Stimulated activated CD8-positive, alpha-beta memory T cell treated with anti-CD3 and anti-CD28 coated beads, Interleukin-4, amount 100 ng/mL, for 24 hours (primary cell): ENCODE measurements at regions not wholly inside any gene's neighbourhood (a gene's known extent, or its start where the extent isn't known, plus 50 kb on each side); places are given as distances from the start of the nearest gene placed in this dataset.

Experiments
- DNase-seq: peaks from one replicate; pipeline ENCODE4 v3.0.0-alpha.2; 2020; ENCODE audit warnings: low read depth

DNA sequence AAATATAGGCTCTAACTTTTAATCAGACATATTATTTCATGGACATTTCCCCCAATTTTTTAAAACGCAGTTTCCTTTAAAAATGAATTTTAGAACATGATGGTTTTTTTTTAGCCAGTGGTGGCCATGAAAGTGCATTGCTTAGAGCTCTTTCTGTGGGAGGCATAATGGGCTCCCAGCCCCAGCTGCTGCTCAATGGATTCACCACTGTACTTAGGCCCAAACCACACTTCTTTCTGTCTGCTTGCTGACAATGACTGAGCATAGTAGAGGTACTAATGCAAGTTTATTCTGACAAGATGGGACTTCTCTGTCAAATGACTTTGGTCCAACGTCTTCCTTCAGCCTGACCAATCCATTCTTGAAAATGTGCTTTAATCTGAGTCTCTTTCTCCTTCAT, 400.2 kb upstream of the GRIA3 start:
- no peak for DNase-seq

GRCh38 chrX:122787231-122787630, 396.8 kb upstream of the GRIA3 start:
- no peak for DNase-seq

- no peak for DNase-seq
Observed at GRCh38 chrX:122788216-122788615, 395.9 kb upstream of the GRIA3 start.

DNA sequence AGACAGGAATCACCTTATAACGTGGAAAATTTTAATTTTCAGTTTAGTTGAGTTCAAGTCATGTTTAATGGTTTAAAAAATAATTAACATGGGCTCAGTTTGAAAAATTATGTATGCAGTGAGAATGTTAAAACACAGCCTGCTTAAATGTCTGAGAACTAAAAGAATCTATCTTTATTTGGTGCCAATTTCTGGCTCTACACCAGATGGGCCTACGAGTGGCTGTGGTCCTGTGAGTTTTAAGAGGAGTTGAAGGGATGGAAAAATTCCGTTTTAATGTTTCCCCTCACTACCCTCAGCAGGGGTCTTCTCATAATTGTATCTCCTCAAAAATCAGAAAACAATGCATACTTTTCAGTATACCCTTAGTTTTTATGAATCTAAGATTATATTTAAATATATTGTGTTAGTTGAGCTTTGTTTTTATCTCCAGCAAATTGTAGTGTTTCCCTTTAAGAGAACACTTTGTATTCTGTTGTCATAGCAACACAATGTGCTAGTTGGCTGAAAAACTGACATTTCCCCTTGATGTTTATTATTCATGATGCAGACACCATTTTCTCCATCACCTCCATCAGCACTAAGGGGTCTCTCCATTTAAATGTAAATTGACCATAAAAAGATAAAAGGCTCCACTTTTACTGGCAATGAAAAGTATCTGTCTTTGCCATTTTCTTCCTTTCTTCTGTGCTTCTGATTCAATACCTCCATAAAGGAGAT, 393.5 kb upstream of the GRIA3 start:
- DNase-seq: no peak

DNA sequence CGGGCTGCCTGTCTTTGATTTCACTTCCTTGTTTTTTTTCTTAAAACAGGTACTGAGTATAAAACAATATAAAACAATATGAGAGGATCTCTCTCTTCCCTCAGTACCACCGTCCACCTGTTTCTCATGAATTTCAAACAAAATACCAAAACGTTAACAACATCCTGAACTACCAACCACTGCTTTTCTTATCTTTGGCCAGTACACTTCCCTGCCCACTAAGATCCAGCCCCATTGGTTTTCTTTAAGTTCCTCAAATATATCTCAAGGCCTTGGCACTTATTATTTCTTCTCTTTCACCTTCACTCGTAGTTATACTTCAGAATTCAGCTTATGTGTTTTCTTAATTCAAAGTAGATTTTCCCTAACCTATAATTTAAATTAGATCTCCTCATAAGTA, 370.2 kb upstream of the GRIA3 start:
- no peak for DNase-seq

GRCh38 chrX:122816288-122816687, 367.8 kb upstream of the GRIA3 start:
- DNase-seq: no peak

DNA sequence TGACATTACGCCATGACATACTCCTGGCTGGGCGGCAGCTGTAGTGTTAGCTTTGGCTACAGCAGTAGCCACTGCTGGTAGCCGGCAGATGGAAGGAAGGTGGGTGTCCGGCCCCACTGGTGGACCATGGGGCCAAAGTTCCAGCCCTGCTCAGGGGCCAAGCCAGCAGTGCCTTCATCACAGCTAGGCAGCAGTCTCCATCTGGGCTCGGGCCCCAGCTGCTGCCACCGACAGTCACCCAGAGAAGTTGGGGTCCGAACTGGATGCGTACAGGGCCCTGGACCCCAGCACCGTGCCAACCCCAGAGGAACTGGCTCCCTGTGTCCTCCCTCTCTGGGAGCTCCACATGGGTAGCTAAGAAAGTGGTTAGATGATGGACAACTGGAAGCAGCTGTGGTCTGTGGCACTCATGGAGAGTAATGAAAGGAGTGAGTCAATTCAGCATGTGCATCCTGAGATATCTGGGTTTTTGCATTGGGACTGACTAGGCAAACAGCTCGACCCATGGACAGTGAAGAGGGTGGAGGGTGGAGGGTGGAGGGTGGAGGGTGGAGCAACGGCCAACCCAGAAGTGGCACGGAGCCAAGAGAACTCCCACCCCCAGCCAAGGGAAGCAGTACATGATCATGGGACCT, 366.6 kb upstream of the GRIA3 start:
- no peak for DNase-seq

- DNase-seq: no peak
Observed at GRCh38 chrX:122818068-122818467, 366.0 kb upstream of the GRIA3 start.

- no peak for DNase-seq
Observed at GRCh38 chrX:122833230-122833629, 350.8 kb upstream of the GRIA3 start.

- DNase-seq: no peak
Observed at GRCh38 chrX:122835886-122836285, 348.2 kb upstream of the GRIA3 start.

DNA sequence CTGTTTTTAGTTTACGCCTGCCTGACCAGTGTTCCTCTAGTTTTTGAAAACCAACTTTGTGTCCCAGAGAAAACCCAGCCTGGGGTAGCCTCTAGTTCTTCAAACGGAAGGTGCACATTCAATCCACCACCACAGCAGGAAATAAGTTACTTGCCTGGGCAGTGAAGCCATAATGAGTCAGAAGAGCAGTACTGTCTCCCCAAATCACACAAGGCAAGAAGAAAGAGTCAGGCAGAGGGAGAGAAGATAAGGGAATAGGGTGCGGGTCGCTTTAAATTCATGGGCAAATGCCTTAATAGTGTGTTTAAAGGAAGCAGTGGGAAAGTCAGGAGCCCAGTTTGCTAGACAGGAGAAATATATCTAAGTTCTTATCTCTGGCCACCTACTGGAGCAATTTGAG, 333.8 kb upstream of the GRIA3 start:
- no peak for DNase-seq

DNA sequence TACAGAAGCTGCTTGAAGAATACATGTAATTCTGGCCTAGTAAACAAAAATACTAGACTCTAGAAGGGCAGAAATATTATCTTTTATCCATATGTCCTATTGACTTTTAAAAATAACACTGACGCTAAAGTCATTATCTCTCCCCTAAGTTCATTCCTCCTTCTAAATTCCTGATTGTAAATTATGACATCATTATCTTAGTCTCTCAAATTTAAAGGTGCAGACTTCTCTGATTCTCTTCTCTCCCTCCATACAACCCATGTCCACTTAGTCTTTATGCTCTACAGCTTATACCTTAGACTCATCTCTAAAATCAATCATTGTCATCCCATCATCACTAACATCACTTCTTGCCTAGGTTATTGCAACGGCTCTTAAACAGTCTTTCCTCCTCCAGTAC, 327.9 kb upstream of the GRIA3 start:
- DNase-seq: no peak

DNA sequence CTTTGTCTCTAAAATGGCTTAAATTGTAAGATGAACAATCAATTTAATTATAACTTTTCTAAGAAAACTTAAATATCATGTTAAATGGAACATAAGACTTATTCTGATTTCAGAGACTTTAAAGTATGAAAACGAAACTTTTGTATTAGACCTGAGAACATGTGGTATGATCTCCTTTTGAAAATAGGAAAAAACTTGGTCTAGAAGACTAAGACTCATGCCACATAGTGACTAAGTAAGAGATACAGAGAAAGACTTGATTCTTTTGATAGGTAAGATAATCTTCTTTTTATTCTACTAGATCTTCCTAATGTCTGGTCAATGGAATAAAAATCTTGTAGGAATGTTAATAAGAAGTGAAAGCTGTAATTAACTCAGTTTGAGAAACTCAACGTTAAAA, 326.3 kb upstream of the GRIA3 start:
- DNase-seq: no peak

GRCh38 chrX:122863067-122863466, 321.0 kb upstream of the GRIA3 start:
- DNase-seq: no peak

GRCh38 chrX:122866532-122866931, 317.5 kb upstream of the GRIA3 start:
- DNase-seq: no peak

DNA sequence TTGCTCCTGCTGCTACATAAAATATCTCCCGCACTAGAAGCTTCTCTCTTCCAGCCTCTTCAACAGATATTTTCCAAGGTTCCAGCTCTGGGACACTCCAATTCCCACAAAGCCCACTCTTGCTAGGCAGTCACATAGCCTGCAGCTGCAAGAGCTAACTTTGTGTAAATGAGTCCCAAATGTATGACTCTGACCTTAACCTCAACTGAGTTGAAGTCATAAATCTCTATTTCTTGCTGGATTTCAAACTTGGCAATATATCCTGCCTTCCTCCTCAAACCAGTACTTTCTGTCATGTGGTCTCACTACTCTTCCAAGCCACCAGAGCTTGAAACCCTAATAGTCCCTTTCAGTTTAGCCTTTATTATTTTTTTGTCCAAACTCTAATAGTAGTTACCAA, 315.4 kb upstream of the GRIA3 start:
- no peak for DNase-seq

GRCh38 chrX:122869171-122869570, 314.9 kb upstream of the GRIA3 start:
- no peak for DNase-seq

DNA sequence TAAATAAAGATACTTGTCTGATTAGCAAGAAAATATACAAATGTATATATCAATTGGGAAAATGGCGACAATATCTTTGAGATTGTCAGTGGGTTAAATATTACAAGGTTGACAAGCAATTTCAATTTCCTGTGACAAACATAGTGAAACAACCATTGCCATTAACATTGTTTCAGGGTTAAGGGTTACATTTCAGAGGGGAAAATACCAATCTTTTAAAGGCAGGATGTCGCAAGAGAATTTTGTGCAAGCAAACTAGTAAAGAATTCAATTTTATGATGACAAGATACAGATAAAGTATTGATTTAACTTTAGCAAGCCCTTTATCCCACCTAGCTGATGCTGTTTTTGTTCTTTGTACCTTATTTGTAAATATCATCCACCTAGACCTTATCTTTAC, 305.8 kb upstream of the GRIA3 start:
- DNase-seq: no peak

DNA sequence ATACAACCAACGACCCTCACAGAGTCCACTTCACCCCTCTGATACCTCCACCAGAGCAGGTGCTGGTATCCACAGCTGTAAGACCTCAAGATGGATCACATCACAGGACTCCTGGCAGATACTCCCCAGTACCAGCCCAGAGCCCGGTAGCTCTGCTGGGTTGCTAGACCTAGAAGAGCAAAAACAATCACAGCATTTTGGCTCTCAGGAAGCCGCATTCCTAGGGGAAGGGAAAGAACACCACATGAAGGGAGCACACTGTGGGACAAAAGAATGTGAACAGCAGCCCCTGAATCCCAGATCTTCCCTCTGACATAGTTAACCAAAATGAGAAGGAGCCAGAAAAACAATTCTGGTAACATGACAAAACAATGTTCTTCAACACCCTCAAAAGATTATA, 303.1 kb upstream of the GRIA3 start:
- no peak for DNase-seq

GRCh38 chrX:122890729-122891128, 293.3 kb upstream of the GRIA3 start:
- no peak for DNase-seq

GRCh38 chrX:122906726-122907125, 277.4 kb upstream of the GRIA3 start:
- DNase-seq: no peak

DNA sequence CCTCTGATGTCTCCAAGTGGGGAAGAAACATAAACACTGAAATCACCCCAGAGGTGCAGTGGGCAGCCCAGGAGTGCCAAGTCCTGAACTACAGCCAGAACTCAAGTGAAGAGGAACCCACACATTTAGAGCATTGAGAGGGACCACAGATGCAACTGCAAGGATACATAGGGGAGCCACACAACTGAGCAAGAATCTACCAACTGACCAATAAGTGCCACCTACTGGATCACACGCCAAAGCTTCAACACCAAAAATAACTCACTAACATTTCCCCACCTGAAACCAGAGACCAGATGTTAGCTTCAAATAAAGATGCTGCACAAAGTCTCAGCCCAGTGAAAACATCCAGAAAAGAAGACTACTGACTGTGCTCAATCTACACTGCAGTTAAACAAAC, 276.7 kb upstream of the GRIA3 start:
- DNase-seq: no peak

GRCh38 chrX:122910697-122911096, 273.4 kb upstream of the GRIA3 start:
- no peak for DNase-seq

GRCh38 chrX:122913134-122913533, 270.9 kb upstream of the GRIA3 start:
- no peak for DNase-seq
